B cell (primary cell): ENCODE measurements at regions not wholly inside any gene's neighbourhood (a gene's known extent, or its start where the extent isn't known, plus 50 kb on each side); places are given as distances from the start of the nearest gene placed in this dataset.

Experiments
- ATAC-seq: fragments of 200-7000 bp; cut with Tn5 transposase; one replicate; pipeline ENCODE4 v1.10.0; 2021; ENCODE audit warnings: low read depth, mild to moderate bottlenecking, moderate number of reproducible peaks, moderate library complexity
- CTCF ChIA-PET: fragments of 350-600 bp; sonication (Branson Sonifier 250); formaldehyde crosslinking; loops from one replicate; lab custom pipeline; 2021; ENCODE audit warnings: antibody characterized with exemption, inconsistent platforms; lab: Charles Lee
- POLR2A ChIA-PET: fragments of 350-600 bp; sonication (Branson Sonifier 250); formaldehyde crosslinking; loops from one replicate; lab custom pipeline; 2021; ENCODE audit warnings: antibody characterized with exemption; lab: Charles Lee
- DNase-seq: peaks from one replicate; pipeline ENCODE4 v3.0.0; 2013
- H2AFZ ChIP-seq: 2 replicates; pipeline ENCODE4 v1.6.1; 2012; ENCODE audit warnings: mild to moderate bottlenecking, low read depth, low read length; ENCODE audit not compliant: insufficient read depth, poor library complexity, severe bottlenecking
- H3K27ac ChIP-seq, 2 donors: 1 replicate in 1 of 2; 2 replicates in 1 of 2; pipeline ENCODE4 v1.5.1; 2012 to 2013; ENCODE audit warnings: low read length in 2 of 2, mild to moderate bottlenecking in 2 of 2, moderate library complexity in 1 of 2
- H3K27me3 ChIP-seq, 4 experiments: fragments of 200-600 bp in 1 of 4; sonication (generic) in 1 of 4; replicated peaks in 1 of 4; 1 replicate in 2 of 4; 2 replicates in 2 of 4; pipeline versions ENCODE4 v1.6.1 to v1.7.0; 2013 to 2016; ENCODE audit warnings: low read length in 3 of 4, mild to moderate bottlenecking in 2 of 4, mixed read lengths in 1 of 4, moderate library complexity in 1 of 4; ENCODE audit not compliant: insufficient read depth in 4 of 4, control insufficient read depth in 3 of 4; ENCODE audit errors: control extremely low read depth in 1 of 4
- H3K36me3 ChIP-seq, 2 experiments: replicated peaks in 1 of 2; 1 replicate in 1 of 2; 2 replicates in 1 of 2; pipeline versions ENCODE4 v1.6.1 to v1.7.1; 2013; ENCODE audit warnings: low read length in 1 of 2; ENCODE audit not compliant: insufficient read depth in 2 of 2, control insufficient read depth in 1 of 2; ENCODE audit errors: control extremely low read depth in 1 of 2, extremely low read depth in 1 of 2
- H3K4me1 ChIP-seq, 2 donors: fragments of 200-600 bp in 1 of 2; sonication (generic) in 1 of 2; 1 replicate in 1 of 2; 2 replicates in 1 of 2; pipeline versions ENCODE4 v1.5.1 to v1.6.1; 2013 to 2017; ENCODE audit warnings: low read length in 2 of 2; ENCODE audit not compliant: control insufficient read depth in 2 of 2, insufficient read depth in 2 of 2
- H3K4me2 ChIP-seq: replicated peaks from 2 replicates; pipeline ENCODE3; 2012; ENCODE audit warnings: mild to moderate bottlenecking, low read depth, low read length; ENCODE audit not compliant: poor library complexity, severe bottlenecking
- H3K4me3 ChIP-seq, 5 experiments: fragments of 200-600 bp in 1 of 5; sonication (generic) in 1 of 5; 1 replicate in 3 of 5; 2 replicates in 2 of 5; pipeline versions ENCODE4 v1.5.1 to v1.7.0; 2011 to 2016; ENCODE audit warnings: low read length in 4 of 5, mild to moderate bottlenecking in 4 of 5, low read depth in 2 of 5, control low read depth in 1 of 5, moderate library complexity in 1 of 5; ENCODE audit not compliant: insufficient read depth in 1 of 5; ENCODE audit errors: control extremely low read depth in 1 of 5, extremely low read depth in 1 of 5
- H3K79me2 ChIP-seq: fragments of 200-600 bp; sonication (generic); one replicate; pipeline ENCODE4 v1.6.0; 2016; ENCODE audit warnings: low read length; ENCODE audit not compliant: control insufficient read depth, insufficient read depth
- H3K9ac ChIP-seq: fragments of 200-600 bp; sonication (generic); 2 replicates; pipeline ENCODE4 v1.6.1; 2017; ENCODE audit warnings: mild to moderate bottlenecking, low read length, moderate library complexity
- H3K9me3 ChIP-seq, 3 donors: one replicate each; pipeline versions ENCODE4 v1.6.1 to v1.7.1; 2013; ENCODE audit warnings: low read length in 2 of 3; ENCODE audit not compliant: control insufficient read depth in 2 of 3, insufficient read depth in 1 of 3; ENCODE audit errors: control extremely low read depth in 1 of 3
- H4K20me1 ChIP-seq: 2 replicates; pipeline ENCODE4 v1.6.0; 2012; ENCODE audit warnings: mild to moderate bottlenecking, low read length; ENCODE audit not compliant: insufficient read depth, control insufficient read depth, poor library complexity, severe bottlenecking
- H3K27ac Mint-ChIP-seq: one replicate; pipeline ENCODE4 v1.8.0; 2021; ENCODE audit warnings: mixed read lengths
- H3K27me3 Mint-ChIP-seq: one replicate; pipeline ENCODE4 v1.8.0; 2021; ENCODE audit warnings: mixed read lengths
- H3K4me1 Mint-ChIP-seq: one replicate; pipeline ENCODE4 v1.8.0; 2021; ENCODE audit warnings: mixed read lengths
- H3K4me3 Mint-ChIP-seq: one replicate; pipeline ENCODE4 v1.8.0; 2021; ENCODE audit warnings: mixed read lengths
- H3K9me3 Mint-ChIP-seq: one replicate; pipeline ENCODE4 v1.8.0; 2022; ENCODE audit warnings: mixed read lengths; ENCODE audit not compliant: insufficient read depth
- CTCF ChIP-seq: fragments of 200-600 bp; IDR thresholded peaks from one replicate; pipeline ENCODE4 v1.8.0; 2022; ENCODE audit warnings: antibody characterized with exemption, mild to moderate bottlenecking
- EZH2 ChIP-seq: IDR thresholded peaks from 2 replicates; pipeline ENCODE4 v1.6.1; 2012; ENCODE audit warnings: borderline replicate concordance, low read depth, mild to moderate bottlenecking, moderate library complexity, low read length; ENCODE audit not compliant: insufficient read depth, poor library complexity, severe bottlenecking
- WGBS: methylation state at CpG from one replicate; pipeline ENCODE4 v1.1.5; 2013; ENCODE audit warnings: missing lambda C conversion rate; ENCODE audit not compliant: insufficient coverage; 5-methylcytosine and 5-hydroxymethylcytosine counted together
- intact Hi-C: fragments of 100-400 bp; cut with micrococcal nuclease; formaldehyde crosslinking; loops from one replicate; pipeline ENCODE4 v1.10.0; 2022

GRCh38 chr16:47907109-47907508 lies 248.7 kb downstream of the ABCC12 start:
- H3K9me3 ChIP-seq: peaks cover 0 to 17% (median 0%) of the 10 kb centered on the region in 3 donors
- Mint-ChIP-seq H3K9me3 (peaks cover 2% of the 10 kb centered on the region), H3K27ac (no peak overlapping the region), H3K27me3 (peaks cover 8% of the 10 kb centered on the region), H3K4me3 (no peak overlapping the region), H3K4me1 (no peaks in the 10 kb centered on the region)
- H3K4me2 ChIP-seq: no peak overlapping the region
- ChIA-PET CTCF (no interaction called here), POLR2A (no interaction called here)
- no peak overlapping the region for H3K9ac ChIP-seq
- DNase-seq: no peak
- no peaks in the 10 kb centered on the region for H3K4me1 ChIP-seq
- H3K79me2 ChIP-seq: no peaks in the 10 kb centered on the region
- no peak for ATAC-seq
- WGBS: 72% methylated on average over 12 of the region's 13 CpGs
- no peak overlapping the region for H3K4me3 ChIP-seq
- H3K27me3 ChIP-seq: no peaks in the 10 kb centered on the region
- H4K20me1 ChIP-seq: no peaks in the 10 kb centered on the region
- no peak overlapping the region for H3K27ac ChIP-seq
- no peak overlapping the region for H2AFZ ChIP-seq
- intact Hi-C loops: no loop called here
- H3K36me3 ChIP-seq: no peaks in the 10 kb centered on the region
- TF ChIP-seq CTCF: no peak
- no peak for TF ChIP-seq EZH2

DNA sequence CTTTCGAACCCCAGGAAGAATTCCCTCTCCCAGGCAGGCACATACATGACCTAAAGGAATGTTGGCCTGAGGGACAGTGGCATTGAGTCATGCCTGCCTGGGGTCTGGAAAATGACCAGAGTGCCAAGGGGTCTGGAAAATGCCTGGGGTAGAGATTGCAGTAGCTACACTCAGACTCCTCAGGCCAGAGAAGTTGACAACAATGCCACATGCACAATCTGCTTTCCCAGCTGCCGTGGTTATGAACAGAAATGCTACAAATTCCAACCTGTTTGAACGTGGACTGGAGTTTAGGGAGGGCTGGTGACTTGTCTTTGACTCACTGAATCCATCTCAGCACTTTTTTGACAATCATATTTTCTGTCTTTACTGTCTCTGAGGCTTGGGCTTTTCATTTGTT lies 250.0 kb downstream of the ABCC12 start:
- WGBS: 40% methylated on average over 1 of the region's 3 CpGs
- no peaks in the 10 kb centered on the region for H3K4me1 ChIP-seq
- POLR2A ChIA-PET: no interaction called here
- Mint-ChIP-seq H3K4me3 (no peak overlapping the region), H3K27ac (no peak overlapping the region), H3K4me1 (no peaks in the 10 kb centered on the region), H3K27me3 (peaks cover 8% of the 10 kb centered on the region), H3K9me3 (peaks cover 2% of the 10 kb centered on the region)
- H2AFZ ChIP-seq: no peak overlapping the region
- no peaks in the 10 kb centered on the region for H3K27me3 ChIP-seq
- H3K9ac ChIP-seq: no peak overlapping the region
- H3K4me3 ChIP-seq: no peak overlapping the region
- no peak for TF ChIP-seq EZH2
- no peak for TF ChIP-seq CTCF
- intact Hi-C loops: no loop called here
- no peak for ATAC-seq
- no peaks in the 10 kb centered on the region for H3K36me3 ChIP-seq
- DNase-seq: no peak
- H3K27ac ChIP-seq: no peak overlapping the region
- H3K4me2 ChIP-seq: no peak overlapping the region
- H3K9me3 ChIP-seq: peaks cover 0 to 17% (median 0%) of the 10 kb centered on the region in 3 donors
- H3K79me2 ChIP-seq: no peaks in the 10 kb centered on the region
- no peaks in the 10 kb centered on the region for H4K20me1 ChIP-seq
- CTCF ChIA-PET: no interaction called here
